ENCODE measurements at regions not wholly inside any gene's neighbourhood (a gene's known extent, or its start where the extent isn't known, plus 50 kb on each side); places are given as distances from the start of the nearest gene placed in this dataset.
"Not testable (repeated sequence)": the region's sequence is repeated elsewhere in the genome, so short reads cannot be mapped to it uniquely, and the experiment has no call there.

DNA sequence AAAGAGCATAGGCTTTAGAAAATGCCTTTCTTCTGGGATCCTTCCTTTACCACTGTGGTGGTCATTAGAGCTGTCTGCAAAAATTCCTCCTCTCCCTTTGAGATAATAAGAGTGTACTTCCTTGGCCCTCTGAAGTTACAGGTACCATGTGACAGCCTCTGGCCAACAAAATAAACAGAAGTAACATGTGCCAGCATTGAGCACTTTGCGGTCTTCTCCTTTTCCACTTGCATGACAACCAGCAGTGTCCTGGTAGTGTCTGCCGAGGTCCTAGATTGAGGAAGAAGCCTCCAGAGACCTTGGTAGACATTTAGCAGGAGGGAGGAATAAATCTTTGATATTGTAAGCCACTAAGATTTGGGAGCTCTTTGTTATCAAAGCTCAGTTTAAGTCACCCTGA, 87.5 kb upstream of the ARID1B start:
- WGBS (ENCODE audit: insufficient coverage, insufficient read length), result no CpG with 5 or more reads among the region's 2 CpGs
- H3K4me1 ChIP-seq (ENCODE audit: control insufficient read depth, insufficient read depth, low read length), result no peaks in the 10 kb centered on the region
- no peaks in the 10 kb centered on the region for H3K27me3 ChIP-seq (ENCODE audit: control insufficient read depth, insufficient read depth, low read length)
- H3K9me3 ChIP-seq (ENCODE audit: control insufficient read depth, insufficient read depth, low read length), result no peaks in the 10 kb centered on the region
- no peak overlapping the region for H3K27ac ChIP-seq (ENCODE audit: low read length)
- no peak for DNase-seq (ENCODE audit: low read depth, low spot score)
- no peak overlapping the region for H3K4me3 ChIP-seq (ENCODE audit: low read length)
- no peaks in the 10 kb centered on the region for H3K36me3 ChIP-seq (ENCODE audit: control insufficient read depth, insufficient read depth, low read length)

DNA sequence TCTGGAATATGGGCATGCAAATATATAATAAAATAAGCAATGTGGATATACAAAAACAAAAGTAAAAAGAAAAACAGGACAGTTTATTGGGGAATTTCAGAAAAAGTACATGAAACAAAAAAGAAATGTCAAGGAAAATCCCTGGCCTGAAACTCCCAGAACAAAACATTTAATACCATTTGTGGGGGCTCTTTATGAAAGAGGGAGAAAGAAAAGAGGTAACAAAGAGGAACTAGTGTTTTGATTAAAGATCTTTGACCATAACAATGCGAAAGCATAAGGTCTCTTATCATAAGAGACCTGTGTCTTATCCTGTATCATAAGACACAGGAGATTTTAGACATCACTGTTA, 88.6 kb upstream of the ARID1B start:
- no peak for DNase-seq (ENCODE audit: low read depth, low spot score)
- H3K4me3 ChIP-seq (ENCODE audit: low read length), result no peak overlapping the region
- H3K36me3 ChIP-seq (ENCODE audit: control insufficient read depth, insufficient read depth, low read length), result no peaks in the 10 kb centered on the region
- H3K27ac ChIP-seq (ENCODE audit: low read length), result no peak overlapping the region
- no CpG with 5 or more reads among the region's 1 CpG for WGBS (ENCODE audit: insufficient coverage, insufficient read length)
- no peaks in the 10 kb centered on the region for H3K9me3 ChIP-seq (ENCODE audit: control insufficient read depth, insufficient read depth, low read length)
- H3K27me3 ChIP-seq (ENCODE audit: control insufficient read depth, insufficient read depth, low read length), result no peaks in the 10 kb centered on the region
- no peaks in the 10 kb centered on the region for H3K4me1 ChIP-seq (ENCODE audit: control insufficient read depth, insufficient read depth, low read length)

DNA sequence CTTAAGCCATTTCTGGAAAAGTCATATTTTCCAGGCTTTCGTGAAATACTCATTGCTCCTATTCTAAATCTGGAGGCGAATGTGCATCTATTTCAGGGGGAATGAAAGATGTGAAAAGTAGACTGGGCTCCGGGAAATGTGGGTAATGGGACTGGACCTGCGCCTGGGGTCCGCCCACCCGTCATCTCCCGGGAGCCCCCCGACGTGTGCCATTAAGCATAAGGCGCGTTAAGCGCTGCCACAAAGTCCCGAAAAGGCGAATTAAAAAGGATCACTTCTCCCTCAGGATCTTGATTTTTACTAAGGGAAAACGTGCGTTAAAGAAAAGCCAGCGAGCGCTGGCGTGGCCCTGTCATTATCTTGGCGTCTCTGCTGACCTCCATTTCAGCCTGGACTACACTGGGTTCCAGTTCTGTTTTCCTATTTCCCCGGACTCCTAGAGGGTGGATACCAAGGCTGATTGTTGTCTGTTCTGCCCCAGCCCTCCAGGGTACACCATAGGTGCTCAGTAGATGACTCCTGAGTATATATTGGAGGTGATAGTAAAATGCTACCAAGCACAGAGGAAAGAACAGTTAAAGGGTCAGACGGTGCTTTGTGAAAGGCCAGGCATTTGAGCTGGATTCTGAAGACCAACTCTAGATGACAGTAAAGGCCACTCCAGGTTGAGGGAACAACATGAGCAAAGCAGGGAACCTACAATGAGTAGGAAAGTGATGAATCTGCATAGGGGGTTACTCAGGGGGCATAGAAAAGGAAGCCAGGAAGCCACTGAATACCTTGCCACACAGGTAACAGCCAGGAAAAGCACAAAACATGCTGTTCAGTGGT, 89.2 kb upstream of the ARID1B start:
- Histone ChIP-seq H3K4me1 (ENCODE audit: control insufficient read depth, insufficient read depth, low read length) (no peaks in the 10 kb centered on the region), H3K27ac (ENCODE audit: low read length) (no peak overlapping the region), H3K27me3 (ENCODE audit: control insufficient read depth, insufficient read depth, low read length) (no peaks in the 10 kb centered on the region), H3K4me3 (ENCODE audit: low read length) (peak overlapping the region; percentile 68; the same call in 1 of the 2 replicates), H3K36me3 (ENCODE audit: control insufficient read depth, insufficient read depth, low read length) (no peaks in the 10 kb centered on the region), H3K9me3 (ENCODE audit: control insufficient read depth, insufficient read depth, low read length) (no peaks in the 10 kb centered on the region)
- no CpG with 5 or more reads among the region's 22 CpGs for WGBS (ENCODE audit: insufficient coverage, insufficient read length)
- DNase-seq (ENCODE audit: low read depth, low spot score), result no peak

DNA sequence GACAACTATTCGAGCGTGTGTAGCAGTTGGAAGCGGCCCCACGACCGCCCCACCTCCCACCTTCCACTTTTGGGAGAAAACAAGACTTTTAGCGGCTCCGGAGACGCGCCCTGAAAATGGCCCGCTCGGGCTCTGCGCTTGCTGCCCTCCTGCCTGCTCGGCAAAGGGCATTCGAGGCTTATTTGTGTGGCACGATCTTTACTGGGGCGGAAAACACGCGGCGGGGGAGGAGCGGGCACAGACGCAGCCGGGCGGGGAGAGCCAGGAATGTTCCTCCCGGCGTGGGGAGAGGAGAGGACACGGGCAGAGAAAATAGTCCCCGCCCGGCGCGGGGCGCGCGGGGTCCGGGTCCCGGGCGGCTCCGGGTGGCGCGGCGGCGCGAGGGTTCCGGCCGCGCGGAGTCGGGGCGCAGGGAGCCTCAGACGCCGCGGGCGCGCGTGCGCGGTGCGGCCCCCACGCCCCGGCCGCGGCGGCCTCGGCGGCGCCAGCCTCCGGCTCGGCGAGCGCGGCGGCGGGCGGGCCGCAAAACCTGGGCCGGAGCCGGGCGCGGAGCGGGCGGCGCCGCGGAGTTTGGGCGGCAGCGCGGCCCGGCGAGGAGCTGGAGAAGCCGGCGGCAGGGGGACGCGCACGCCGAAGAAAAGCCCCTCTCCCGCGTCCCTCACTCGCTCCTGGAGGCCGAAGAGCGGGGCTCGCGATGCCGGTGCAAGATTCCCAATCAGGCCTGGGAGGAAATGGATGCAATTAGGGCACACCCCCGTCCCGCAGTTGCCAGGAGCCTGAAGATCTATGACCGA, 90.0 kb upstream of the ARID1B start:
- Histone ChIP-seq H3K27me3 (ENCODE audit: control insufficient read depth, insufficient read depth, low read length) (no peaks in the 10 kb centered on the region; the same call in 1 of the 2 replicates), H3K9me3 (ENCODE audit: control insufficient read depth, insufficient read depth, low read length) (no peaks in the 10 kb centered on the region), H3K4me1 (ENCODE audit: control insufficient read depth, insufficient read depth, low read length) (no peaks in the 10 kb centered on the region), H3K36me3 (ENCODE audit: control insufficient read depth, insufficient read depth, low read length) (no peaks in the 10 kb centered on the region), H3K4me3 (ENCODE audit: low read length) (peak overlapping the region; percentile 96; the same call in 1 of the 2 replicates), H3K27ac (ENCODE audit: low read length) (no peak overlapping the region)
- DNase-seq (ENCODE audit: low read depth, low spot score), result no peak
- no CpG with 5 or more reads among the region's 105 CpGs for WGBS (ENCODE audit: insufficient coverage, insufficient read length)

DNA sequence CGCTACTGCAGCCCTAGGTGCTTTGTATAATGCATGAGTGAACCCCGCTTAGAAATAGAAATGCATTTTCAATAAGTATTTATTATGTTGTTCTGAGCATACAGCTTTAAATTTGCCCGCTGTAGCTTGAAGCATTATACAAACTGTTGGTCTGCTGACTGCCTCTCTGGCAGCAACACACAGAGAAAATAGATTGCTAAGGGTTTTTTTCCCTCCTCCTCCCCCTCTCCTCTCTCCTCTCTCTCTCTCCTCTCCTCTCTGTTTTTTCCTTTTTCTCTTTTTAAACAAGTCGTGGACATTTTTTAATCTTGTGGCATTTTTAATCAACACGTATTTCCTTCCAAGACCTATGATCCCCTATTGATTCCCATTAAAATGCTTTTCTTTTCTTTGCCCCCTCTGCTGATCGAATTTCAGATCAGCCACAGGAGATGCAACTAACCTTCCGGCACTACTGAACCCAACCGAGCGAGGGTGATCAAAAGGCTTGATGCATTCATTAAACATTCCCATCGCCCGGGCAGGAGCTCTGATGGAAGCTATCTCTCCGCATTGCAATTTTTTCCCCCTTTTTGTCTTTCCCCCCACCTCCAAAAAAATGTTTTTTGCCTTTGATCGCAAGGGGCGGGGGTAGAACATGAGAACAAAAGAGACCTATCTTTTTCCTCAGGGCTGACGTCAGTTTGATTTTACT, 90.7 kb upstream of the ARID1B start:
- no CpG with 5 or more reads among the region's 15 CpGs for WGBS (ENCODE audit: insufficient coverage, insufficient read length)
- DNase-seq (ENCODE audit: low read depth, low spot score), result no peak
- no peaks in the 10 kb centered on the region for H3K36me3 ChIP-seq (ENCODE audit: control insufficient read depth, insufficient read depth, low read length)
- no peaks in the 10 kb centered on the region for H3K4me1 ChIP-seq (ENCODE audit: control insufficient read depth, insufficient read depth, low read length)
- H3K27ac ChIP-seq (ENCODE audit: low read length), result no peak overlapping the region
- peak overlapping the region; percentile 96; the same call in 1 of the 2 replicates for H3K4me3 ChIP-seq (ENCODE audit: low read length)
- H3K9me3 ChIP-seq (ENCODE audit: control insufficient read depth, insufficient read depth, low read length), result no peaks in the 10 kb centered on the region
- no peaks in the 10 kb centered on the region; the same call in 1 of the 2 replicates for H3K27me3 ChIP-seq (ENCODE audit: control insufficient read depth, insufficient read depth, low read length)

DNA sequence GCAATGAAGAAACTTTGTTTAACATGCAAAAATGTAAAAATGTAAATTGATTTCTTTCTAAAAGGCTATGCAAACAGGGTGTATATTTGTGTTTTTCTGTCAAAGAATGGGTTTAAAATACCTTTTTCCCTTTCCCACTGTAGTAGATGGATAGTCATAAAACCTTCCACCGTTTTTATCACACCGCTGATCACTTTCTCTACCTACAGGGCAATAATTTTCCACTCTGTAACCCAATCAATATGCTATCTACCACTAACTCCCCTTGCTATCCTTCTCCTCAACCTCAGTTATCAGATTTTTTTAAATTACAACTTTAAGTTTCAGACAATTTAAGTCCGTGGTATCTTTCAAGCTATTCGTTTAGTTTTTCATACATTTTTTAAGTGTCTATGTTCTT, 91.4 kb upstream of the ARID1B start:
- WGBS (ENCODE audit: insufficient coverage, insufficient read length), result no CpG with 5 or more reads among the region's 4 CpGs
- no peaks in the 10 kb centered on the region for H3K36me3 ChIP-seq (ENCODE audit: control insufficient read depth, insufficient read depth, low read length)
- no peak overlapping the region for H3K4me3 ChIP-seq (ENCODE audit: low read length)
- H3K9me3 ChIP-seq (ENCODE audit: control insufficient read depth, insufficient read depth, low read length), result no peaks in the 10 kb centered on the region
- no peaks in the 10 kb centered on the region for H3K4me1 ChIP-seq (ENCODE audit: control insufficient read depth, insufficient read depth, low read length)
- no peaks in the 10 kb centered on the region; the same call in 1 of the 2 replicates for H3K27me3 ChIP-seq (ENCODE audit: control insufficient read depth, insufficient read depth, low read length)
- DNase-seq (ENCODE audit: low read depth, low spot score), result no peak
- no peak overlapping the region for H3K27ac ChIP-seq (ENCODE audit: low read length)

DNA sequence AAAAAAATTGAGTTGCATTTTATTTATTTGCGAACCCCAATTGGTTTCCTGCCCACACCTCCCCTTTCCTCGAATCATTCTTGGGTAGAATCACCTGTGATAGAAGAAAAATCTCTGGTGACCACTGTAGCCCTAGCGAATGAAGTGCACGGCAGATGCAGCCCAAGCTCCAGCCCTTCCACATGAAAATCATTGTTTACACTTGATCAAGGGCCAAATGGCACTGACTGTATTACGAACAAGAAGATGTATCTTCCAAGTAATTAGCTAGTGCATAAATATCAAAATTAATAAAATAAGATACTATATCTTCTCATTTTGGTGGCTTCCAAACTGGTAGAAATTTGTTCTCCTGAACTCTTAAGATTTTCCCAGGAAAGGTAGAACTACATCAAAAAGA, 93.4 kb upstream of the ARID1B start:
- DNase-seq (ENCODE audit: low read depth, low spot score), result no peak
- no peaks in the 10 kb centered on the region for H3K4me1 ChIP-seq (ENCODE audit: control insufficient read depth, insufficient read depth, low read length)
- H3K27ac ChIP-seq (ENCODE audit: low read length), result no peak overlapping the region
- H3K9me3 ChIP-seq (ENCODE audit: control insufficient read depth, insufficient read depth, low read length), result no peaks in the 10 kb centered on the region
- no peaks in the 10 kb centered on the region for H3K36me3 ChIP-seq (ENCODE audit: control insufficient read depth, insufficient read depth, low read length)
- H3K27me3 ChIP-seq (ENCODE audit: control insufficient read depth, insufficient read depth, low read length), result no peaks in the 10 kb centered on the region; the same call in 1 of the 2 replicates
- H3K4me3 ChIP-seq (ENCODE audit: low read length), result no peak overlapping the region
- WGBS (ENCODE audit: insufficient coverage, insufficient read length), result no CpG with 5 or more reads among the region's 5 CpGs

DNA sequence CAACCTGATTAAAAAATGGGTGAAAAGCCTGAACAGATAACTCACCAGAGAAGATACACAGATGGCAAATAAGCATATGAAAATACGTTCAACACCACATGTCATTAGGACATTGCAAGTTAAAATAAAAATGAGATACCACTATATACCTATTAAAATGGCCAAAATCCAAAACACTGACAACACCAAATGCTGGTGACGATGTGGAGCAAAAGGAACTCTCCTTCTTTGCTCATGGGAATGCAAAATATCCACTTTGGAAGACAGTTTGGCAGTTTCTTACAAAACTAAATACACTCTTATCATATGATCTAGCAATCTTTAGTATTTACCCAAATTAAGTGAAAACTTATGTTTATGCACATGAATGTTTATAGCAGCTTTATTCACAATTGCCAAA, 100.5 kb upstream of the ARID1B start:
- H3K36me3 ChIP-seq (ENCODE audit: control insufficient read depth, insufficient read depth, low read length), result no peaks in the 10 kb centered on the region

DNA sequence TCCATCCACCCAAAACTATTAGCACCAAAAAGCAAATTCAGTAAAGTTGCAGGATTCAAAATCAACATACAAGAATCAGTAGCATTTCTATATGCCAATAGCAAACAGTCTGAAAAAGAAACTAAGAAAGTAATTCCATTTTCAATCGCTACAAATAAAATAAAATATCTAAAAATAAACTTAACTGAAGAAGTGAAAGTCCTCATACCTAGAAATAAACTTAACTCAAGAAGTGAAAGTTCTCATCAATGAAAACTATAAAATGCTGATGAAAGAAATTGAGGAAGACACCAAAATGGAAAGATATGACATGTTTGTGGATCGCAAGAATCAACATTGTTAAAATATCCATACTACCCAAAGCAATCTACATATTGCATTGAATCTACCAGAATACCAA, 103.0 kb upstream of the ARID1B start:
- Histone ChIP-seq H3K27me3 (ENCODE audit: control insufficient read depth, insufficient read depth, low read length) (no peaks in the 10 kb centered on the region), H3K4me3 (ENCODE audit: low read length) (no peak overlapping the region), H3K27ac (ENCODE audit: low read length) (no peak overlapping the region), H3K36me3 (ENCODE audit: control insufficient read depth, insufficient read depth, low read length) (no peaks in the 10 kb centered on the region), H3K9me3 (ENCODE audit: control insufficient read depth, insufficient read depth, low read length) (no peaks in the 10 kb centered on the region), H3K4me1 (ENCODE audit: control insufficient read depth, insufficient read depth, low read length) (no peaks in the 10 kb centered on the region)
- no peak for DNase-seq (ENCODE audit: low read depth, low spot score)
- no CpG with 5 or more reads among the region's 2 CpGs for whole genome bisulfite sequencing (ENCODE audit: insufficient coverage, insufficient read length)

More for the DNA sequence above, 100.5 kb upstream of the ARID1B start:
- Histone ChIP-seq H3K4me1 (ENCODE audit: control insufficient read depth, insufficient read depth, low read length) (no peaks in the 10 kb centered on the region), H3K27me3 (ENCODE audit: control insufficient read depth, insufficient read depth, low read length) (no peaks in the 10 kb centered on the region), H3K4me3 (ENCODE audit: low read length) (no peak overlapping the region), H3K27ac (ENCODE audit: low read length) (no peak overlapping the region), H3K9me3 (ENCODE audit: control insufficient read depth, insufficient read depth, low read length) (no peaks in the 10 kb centered on the region)
- no CpG with 5 or more reads among the region's 2 CpGs for WGBS (ENCODE audit: insufficient coverage, insufficient read length)
- DNase-seq (ENCODE audit: low read depth, low spot score), result no peak

DNA sequence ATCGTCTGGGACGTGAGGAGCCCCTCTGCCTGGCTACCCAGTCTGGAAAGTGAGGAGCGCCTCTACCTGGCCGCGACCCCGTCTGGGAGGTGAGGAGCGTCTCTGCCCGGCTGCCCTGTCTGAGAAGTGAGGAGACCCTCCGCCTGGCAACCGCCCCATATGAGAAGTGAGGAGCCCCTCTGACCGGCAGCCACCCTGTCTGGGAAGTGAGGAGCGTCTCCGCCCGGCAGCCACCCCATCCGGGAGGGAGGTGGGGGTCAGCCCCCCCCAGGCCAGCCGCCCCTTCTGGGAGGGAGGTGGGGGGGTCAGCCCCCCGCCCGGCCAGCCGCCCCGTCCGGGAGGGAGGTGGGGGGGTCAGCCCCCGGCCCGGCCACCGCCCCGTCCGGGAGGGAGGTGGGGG, 107.1 kb upstream of the ARID1B start:
- not testable (repeated sequence) for DNase-seq (ENCODE audit: low read depth, low spot score); H3K4me3 ChIP-seq (ENCODE audit: low read length); H3K27me3 ChIP-seq (ENCODE audit: control insufficient read depth, insufficient read depth, low read length); H3K4me1 ChIP-seq (ENCODE audit: control insufficient read depth, insufficient read depth, low read length); H3K27ac ChIP-seq (ENCODE audit: low read length); H3K36me3 ChIP-seq (ENCODE audit: control insufficient read depth, insufficient read depth, low read length); H3K9me3 ChIP-seq (ENCODE audit: control insufficient read depth, insufficient read depth, low read length)
- no CpG with 5 or more reads among the region's 26 CpGs for WGBS (ENCODE audit: insufficient coverage, insufficient read length)
